ENCODE measurements at regions not wholly inside any gene's neighbourhood (a gene's known extent, or its start where the extent isn't known, plus 50 kb on each side); places are given as distances from the start of the nearest gene placed in this dataset.

GRCh38 chr11:91366816-91367215 lies 857.8 kb upstream of the FAT3 start:
- H3K9ac ChIP-seq = no peak overlapping the region
- no peaks in the 10 kb centered on the region for H3K36me3 ChIP-seq (ENCODE audit: insufficient read depth)
- no peak overlapping the region for H3K4me3 ChIP-seq (IDR thresholded peaks at IDR 0.05; ENCODE audit: insufficient read depth, low read depth, low read length)
- TF ChIP-seq CTCF (conservative IDR thresholded peaks at IDR 0.05; ENCODE audit: low read depth, low read length) = no peak
- H3K4me1 ChIP-seq (ENCODE audit: low read depth, poor library complexity, severe bottlenecking) = no peaks in the 10 kb centered on the region
- H2AFZ ChIP-seq (ENCODE audit: low read depth) = no peak overlapping the region
- no peaks in the 10 kb centered on the region for H4K20me1 ChIP-seq (ENCODE audit: insufficient read depth)
- no peak overlapping the region for H3K27ac ChIP-seq
- H3K79me2 ChIP-seq (ENCODE audit: insufficient read depth, low read depth) = no peaks in the 10 kb centered on the region
- H3K27me3 ChIP-seq (ENCODE audit: insufficient read depth, low read depth) = no peaks in the 10 kb centered on the region
- H3K4me2 ChIP-seq = no peak overlapping the region

DNA sequence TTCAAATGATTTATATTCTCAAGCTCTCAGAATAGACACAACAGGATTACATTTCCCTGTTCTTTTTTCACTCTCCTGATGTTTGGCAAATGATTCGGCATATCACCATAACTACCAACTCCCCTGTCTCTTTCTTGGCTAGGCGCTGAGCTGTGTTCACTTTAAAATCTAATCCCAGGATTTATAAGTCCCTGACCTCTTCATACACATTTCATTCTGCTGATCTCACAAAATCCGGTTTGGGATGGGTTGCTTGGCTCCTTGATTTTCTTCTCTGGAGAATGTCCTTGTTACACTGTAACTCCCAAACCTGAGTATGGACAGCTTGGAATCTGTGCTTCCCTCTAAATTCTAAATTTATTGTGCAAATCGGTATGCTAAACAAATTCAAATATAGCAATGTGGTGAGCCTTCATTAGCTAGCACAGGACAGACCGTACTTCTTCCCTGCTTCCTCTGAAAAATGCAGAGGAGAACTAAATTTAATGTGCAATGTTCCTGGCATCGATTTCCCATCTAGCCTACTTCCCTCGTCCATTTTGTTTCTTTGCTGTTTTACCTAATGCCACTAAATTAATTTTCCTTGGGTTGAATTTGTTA lies 858.5 kb upstream of the FAT3 start:
- Histone ChIP-seq H3K9ac (no peak overlapping the region), H3K4me2 (no peak overlapping the region), H3K4me1 (ENCODE audit: low read depth, poor library complexity, severe bottlenecking) (no peaks in the 10 kb centered on the region), H3K27ac (no peak overlapping the region), H3K36me3 (ENCODE audit: insufficient read depth) (no peaks in the 10 kb centered on the region), H2AFZ (ENCODE audit: low read depth) (no peak overlapping the region), H3K27me3 (ENCODE audit: insufficient read depth, low read depth) (no peaks in the 10 kb centered on the region), H3K4me3 (IDR thresholded peaks at IDR 0.05; ENCODE audit: insufficient read depth, low read depth, low read length) (no peak overlapping the region), H3K79me2 (ENCODE audit: insufficient read depth, low read depth) (no peaks in the 10 kb centered on the region), H4K20me1 (ENCODE audit: insufficient read depth) (no peaks in the 10 kb centered on the region)
- no peak for TF ChIP-seq CTCF (conservative IDR thresholded peaks at IDR 0.05; ENCODE audit: low read depth, low read length)

DNA sequence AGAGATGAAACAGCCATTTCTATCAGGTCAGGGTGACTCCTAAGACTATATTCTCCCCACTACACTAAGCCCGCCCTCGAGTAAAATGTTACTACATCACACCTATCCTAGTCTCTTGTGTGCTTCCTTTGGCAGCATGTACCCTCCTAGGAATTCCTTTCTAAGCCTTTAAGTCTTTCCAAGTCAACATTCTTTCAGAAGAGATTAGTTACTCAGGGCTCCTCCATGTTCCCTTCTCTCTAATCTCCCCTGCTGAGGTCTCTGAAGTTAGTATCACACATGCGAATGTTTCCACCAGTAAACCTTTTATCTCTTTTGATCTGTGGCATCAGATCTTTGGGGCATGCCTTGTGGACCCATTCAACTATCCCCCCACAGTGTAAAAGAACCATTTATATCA lies 873.7 kb upstream of the FAT3 start:
- H3K9ac ChIP-seq = no peak overlapping the region
- H3K4me2 ChIP-seq = no peak overlapping the region
- no peaks in the 10 kb centered on the region for H3K27me3 ChIP-seq (ENCODE audit: insufficient read depth, low read depth)
- no peak for TF ChIP-seq CTCF (conservative IDR thresholded peaks at IDR 0.05; ENCODE audit: low read depth, low read length)
- no peak overlapping the region for H2AFZ ChIP-seq (ENCODE audit: low read depth)
- no peaks in the 10 kb centered on the region for H3K36me3 ChIP-seq (ENCODE audit: insufficient read depth)
- no peak overlapping the region for H3K4me3 ChIP-seq (IDR thresholded peaks at IDR 0.05; ENCODE audit: insufficient read depth, low read depth, low read length)
- H3K79me2 ChIP-seq (ENCODE audit: insufficient read depth, low read depth) = no peaks in the 10 kb centered on the region
- no peak overlapping the region for H3K27ac ChIP-seq
- H3K4me1 ChIP-seq (ENCODE audit: low read depth, poor library complexity, severe bottlenecking) = no peaks in the 10 kb centered on the region
- H4K20me1 ChIP-seq (ENCODE audit: insufficient read depth) = no peaks in the 10 kb centered on the region

DNA sequence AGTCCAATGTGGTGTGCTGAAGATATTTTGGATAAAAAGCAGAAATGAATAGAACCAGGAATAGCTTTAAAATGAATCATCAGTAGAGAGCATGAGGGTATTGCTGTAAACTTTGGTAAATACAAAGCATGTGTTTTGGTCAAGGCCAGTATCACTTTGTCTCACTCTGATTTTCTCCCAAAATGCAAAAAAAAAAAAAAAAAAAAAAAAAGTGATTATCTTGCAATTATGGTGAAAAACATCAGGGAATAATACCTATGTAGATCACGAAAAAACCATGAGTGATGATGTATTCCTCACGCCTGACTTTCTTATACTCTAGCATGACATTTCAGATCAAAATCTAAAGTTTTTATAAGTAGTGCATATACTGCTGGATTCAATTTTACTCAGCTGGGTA lies 897.9 kb upstream of the FAT3 start:
- no peak for TF ChIP-seq CTCF (conservative IDR thresholded peaks at IDR 0.05; ENCODE audit: low read depth, low read length)
- Histone ChIP-seq H2AFZ (ENCODE audit: low read depth) (no peak overlapping the region), H3K4me1 (ENCODE audit: low read depth, poor library complexity, severe bottlenecking) (no peaks in the 10 kb centered on the region), H3K27ac (no peak overlapping the region), H3K79me2 (ENCODE audit: insufficient read depth, low read depth) (no peaks in the 10 kb centered on the region), H3K4me2 (no peak overlapping the region), H3K4me3 (IDR thresholded peaks at IDR 0.05; ENCODE audit: insufficient read depth, low read depth, low read length) (no peak overlapping the region), H3K9ac (no peak overlapping the region), H4K20me1 (ENCODE audit: insufficient read depth) (no peaks in the 10 kb centered on the region), H3K27me3 (ENCODE audit: insufficient read depth, low read depth) (no peaks in the 10 kb centered on the region), H3K36me3 (ENCODE audit: insufficient read depth) (no peaks in the 10 kb centered on the region)
